SK-N-SH (cell line): ENCODE measurements at regions not wholly inside any gene's neighbourhood (a gene's known extent, or its start where the extent isn't known, plus 50 kb on each side); places are given as distances from the start of the nearest gene placed in this dataset.

ENCODE experiments used
- CHD2 ChIP-seq: fragments of 150-350 bp; IDR thresholded peaks from 2 replicates; pipeline ENCODE4 v1.6.1; 2018; ENCODE audit warnings: low read length; ENCODE audit not compliant: partially characterized antibody
- EP300 ChIP-seq, 2 experiments: IDR thresholded peaks; 2 replicates each; pipeline versions ENCODE4 v1.4.0 to v1.6.1; 2012; ENCODE audit warnings: borderline replicate concordance in 1 of 2, low read depth in 1 of 2, low read length in 1 of 2
- EZH2phosphoT487 ChIP-seq: fragments of 200-600 bp; sonication (generic); IDR thresholded peaks from 2 replicates; pipeline ENCODE4 v1.6.1; 2017; ENCODE audit warnings: low read depth, mixed run types, mild to moderate bottlenecking, antibody characterized with exemption, moderate library complexity, borderline replicate concordance
- GATA2 ChIP-seq: sonication (generic); formaldehyde crosslinking; IDR thresholded peaks from 2 replicates; pipeline ENCODE4 v1.5.0; 2020; ENCODE audit warnings: mild to moderate bottlenecking, missing genetic modification reagents
- JUND ChIP-seq: IDR thresholded peaks from 2 replicates; pipeline ENCODE4 v1.4.0; 2012
- MXI1 ChIP-seq: IDR thresholded peaks from 2 replicates; pipeline ENCODE4 v1.6.1; 2012; ENCODE audit warnings: mild to moderate bottlenecking, low read depth, low read length, improper control_type of control experiment
- POLR2AphosphoS5 ChIP-seq: IDR thresholded peaks from 2 replicates; pipeline ENCODE4 v1.6.1; 2012; ENCODE audit warnings: low read depth, low read length
- RAD21 ChIP-seq: IDR thresholded peaks from 2 replicates; pipeline ENCODE4 v1.6.1; 2012; ENCODE audit warnings: mild to moderate bottlenecking, low read length
- TEAD4 ChIP-seq: IDR thresholded peaks from 2 replicates; pipeline ENCODE4 v1.4.0; 2012; ENCODE audit warnings: mild to moderate bottlenecking, borderline replicate concordance; ENCODE audit not compliant: insufficient read depth
- TF ChIP-seq, protein P1 (sequence below): fragments of 200-600 bp; sonication (generic); IDR thresholded peaks from 2 replicates; pipeline ENCODE4 v1.6.1; 2017; ENCODE audit warnings: antibody characterized with exemption, mild to moderate bottlenecking, moderate library complexity

DNA sequence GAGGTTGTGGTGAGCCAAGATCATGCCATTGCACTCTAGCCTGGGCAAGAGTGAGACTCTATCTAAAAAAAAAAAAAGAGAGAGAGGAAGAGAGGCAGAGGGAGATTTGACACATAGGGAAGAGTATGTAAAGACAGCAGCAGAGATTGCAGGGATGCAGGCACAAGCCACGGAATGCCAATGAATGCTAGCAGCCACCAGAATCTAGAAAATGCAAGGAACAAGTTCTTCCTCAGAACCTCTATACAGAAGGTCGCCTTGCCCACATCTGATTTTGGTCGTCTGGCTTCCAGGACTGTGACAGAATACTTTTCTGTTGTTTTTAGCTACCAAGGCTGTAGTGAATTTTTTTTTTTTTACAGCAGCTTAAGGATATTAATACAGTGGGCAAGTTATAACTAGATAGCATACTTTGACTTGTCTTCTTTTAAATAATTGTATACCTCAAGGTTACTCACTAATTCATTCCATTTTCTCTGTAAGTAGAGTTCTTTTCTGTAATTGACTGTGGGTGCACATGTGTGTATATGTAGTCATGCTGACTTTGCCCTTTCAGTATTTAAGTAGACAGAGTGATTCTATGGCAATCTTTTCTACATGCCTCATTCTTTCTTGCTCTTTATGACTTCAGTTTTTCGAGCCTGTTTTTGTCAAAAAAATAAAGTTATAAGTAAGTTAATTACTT, 402.2 kb downstream of the GJA1 start:
- TF ChIP-seq, protein P1, sequence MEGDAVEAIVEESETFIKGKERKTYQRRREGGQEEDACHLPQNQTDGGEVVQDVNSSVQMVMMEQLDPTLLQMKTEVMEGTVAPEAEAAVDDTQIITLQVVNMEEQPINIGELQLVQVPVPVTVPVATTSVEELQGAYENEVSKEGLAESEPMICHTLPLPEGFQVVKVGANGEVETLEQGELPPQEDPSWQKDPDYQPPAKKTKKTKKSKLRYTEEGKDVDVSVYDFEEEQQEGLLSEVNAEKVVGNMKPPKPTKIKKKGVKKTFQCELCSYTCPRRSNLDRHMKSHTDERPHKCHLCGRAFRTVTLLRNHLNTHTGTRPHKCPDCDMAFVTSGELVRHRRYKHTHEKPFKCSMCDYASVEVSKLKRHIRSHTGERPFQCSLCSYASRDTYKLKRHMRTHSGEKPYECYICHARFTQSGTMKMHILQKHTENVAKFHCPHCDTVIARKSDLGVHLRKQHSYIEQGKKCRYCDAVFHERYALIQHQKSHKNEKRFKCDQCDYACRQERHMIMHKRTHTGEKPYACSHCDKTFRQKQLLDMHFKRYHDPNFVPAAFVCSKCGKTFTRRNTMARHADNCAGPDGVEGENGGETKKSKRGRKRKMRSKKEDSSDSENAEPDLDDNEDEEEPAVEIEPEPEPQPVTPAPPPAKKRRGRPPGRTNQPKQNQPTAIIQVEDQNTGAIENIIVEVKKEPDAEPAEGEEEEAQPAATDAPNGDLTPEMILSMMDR, result no peak
- TF ChIP-seq POLR2AphosphoS5 (no peak), EZH2phosphoT487 (no peak), JUND (no peak), TEAD4 (no peak), RAD21 (no peak), GATA2 (CRISPR knock-in tag) (no peak), MXI1 (no peak), EP300 (IDR thresholded peaks at IDR 0.05; ENCODE audit: borderline replicate concordance in 1 of 2, low read depth in 1 of 2, low read length in 1 of 2) (no peak), CHD2 (no peak)
